Mesendoderm (in vitro differentiated cells): ENCODE measurements at regions not wholly inside any gene's neighbourhood (a gene's known extent, or its start where the extent isn't known, plus 50 kb on each side); places are given as distances from the start of the nearest gene placed in this dataset.

Experiments used
- DNase-seq: peaks from one replicate; pipeline ENCODE4 v3.0.0; 2013
- H2AK5ac ChIP-seq: 2 replicates; pipeline ENCODE4 v1.6.1; 2013; ENCODE audit warnings: low read length, inconsistent platforms
- H2BK120ac ChIP-seq: 2 replicates; pipeline ENCODE4 v1.6.1; 2013; ENCODE audit warnings: low read depth, mild to moderate bottlenecking, low read length, moderate library complexity, mixed read lengths
- H2BK15ac ChIP-seq: replicated peaks from 2 replicates; pipeline ENCODE4 v1.6.1; 2013; ENCODE audit warnings: low read depth, mild to moderate bottlenecking, moderate library complexity
- H2BK5ac ChIP-seq: 2 replicates; pipeline ENCODE4 v1.6.1; 2013; ENCODE audit warnings: low read length, inconsistent platforms
- H3K18ac ChIP-seq: 2 replicates; pipeline ENCODE4 v1.6.1; 2013; ENCODE audit warnings: mild to moderate bottlenecking, low read length, mixed read lengths
- H3K23ac ChIP-seq: one replicate; pipeline ENCODE4 v1.6.1; 2013; ENCODE audit warnings: low read length
- H3K27ac ChIP-seq: 2 replicates; pipeline ENCODE4 v1.5.1; 2013; ENCODE audit warnings: low read depth, mild to moderate bottlenecking, inconsistent platforms, low read length, moderate library complexity
- H3K27me3 ChIP-seq: 2 replicates; pipeline ENCODE4 v1.6.1; 2013; ENCODE audit warnings: low read length, control low read depth, mild to moderate bottlenecking, inconsistent platforms; ENCODE audit not compliant: insufficient read depth, poor library complexity
- H3K36me3 ChIP-seq: 2 replicates; pipeline ENCODE4 v1.6.1; 2013; ENCODE audit warnings: low read length, inconsistent platforms; ENCODE audit not compliant: control insufficient read depth, insufficient read depth
- H3K4ac ChIP-seq: one replicate; pipeline ENCODE4 v1.6.1; 2013; ENCODE audit warnings: low read depth, mild to moderate bottlenecking, low read length, moderate library complexity
- H3K4me1 ChIP-seq: 2 replicates; pipeline ENCODE4 v1.6.1; 2013; ENCODE audit warnings: low read depth, low read length, inconsistent platforms; ENCODE audit not compliant: control insufficient read depth
- H3K4me2 ChIP-seq: 2 replicates; pipeline ENCODE4 v1.6.1; 2013; ENCODE audit warnings: low read length
- H3K4me3 ChIP-seq: 2 replicates; pipeline ENCODE4 v1.5.1; 2013; ENCODE audit warnings: mild to moderate bottlenecking, low read length
- H3K56ac ChIP-seq: one replicate; pipeline ENCODE4 v1.6.1; 2013; ENCODE audit warnings: low read length
- H3K79me1 ChIP-seq: 2 replicates; pipeline ENCODE4 v1.6.1; 2013; ENCODE audit warnings: low read length, inconsistent platforms
- H3K79me2 ChIP-seq: 2 replicates; pipeline ENCODE4 v1.6.1; 2013; ENCODE audit warnings: mild to moderate bottlenecking, low read length; ENCODE audit not compliant: control insufficient read depth, insufficient read depth
- H3K9ac ChIP-seq: 2 replicates; pipeline ENCODE4 v1.6.1; 2013; ENCODE audit warnings: low read length, inconsistent platforms
- H4K5ac ChIP-seq: one replicate; pipeline ENCODE4 v1.6.1; 2013; ENCODE audit warnings: low read length
- H4K8ac ChIP-seq: one replicate; pipeline ENCODE4 v1.6.1; 2013; ENCODE audit warnings: low read depth, mild to moderate bottlenecking, control low read depth, low read length, moderate library complexity
- WGBS: extraction: QIAGEN DNeasy Blood & Tissue Kit; methylation state at CpG from one replicate; pipeline ENCODE4 v1.1.7; 2013; ENCODE audit warnings: low lambda C conversion rate, missing lambda C conversion rate; ENCODE audit not compliant: insufficient coverage; ENCODE audit errors: extremely low coverage; 5-methylcytosine and 5-hydroxymethylcytosine counted together

- no peak overlapping the region for H3K4me3 ChIP-seq
- no peak overlapping the region for H3K18ac ChIP-seq
- DNase-seq: no peak
- no peak overlapping the region for H3K4me2 ChIP-seq
- H2BK15ac ChIP-seq: no peak overlapping the region
- H3K79me1 ChIP-seq: no peaks in the 10 kb centered on the region
- no peak overlapping the region for H3K27ac ChIP-seq
- no peak overlapping the region for H2BK120ac ChIP-seq
- no peak overlapping the region for H2BK5ac ChIP-seq
- no peaks in the 10 kb centered on the region for H3K79me2 ChIP-seq
- no peak overlapping the region for H4K8ac ChIP-seq
- no peak overlapping the region for H4K5ac ChIP-seq
- H3K23ac ChIP-seq: no peak overlapping the region
- no peak overlapping the region for H3K4ac ChIP-seq
- H3K56ac ChIP-seq: no peak overlapping the region
- no peaks in the 10 kb centered on the region for H3K36me3 ChIP-seq
- WGBS: no CpG with 5 or more reads among the region's 3 CpGs
- H3K27me3 ChIP-seq: no peaks in the 10 kb centered on the region
- H2AK5ac ChIP-seq: no peak overlapping the region
- H3K9ac ChIP-seq: no peak overlapping the region
- H3K4me1 ChIP-seq: no peaks in the 10 kb centered on the region
Observed at GRCh38 chr1:34330061-34330460, 153.4 kb downstream of the C1orf94 start.

- H3K23ac ChIP-seq: no peak overlapping the region
- no peaks in the 10 kb centered on the region for H3K27me3 ChIP-seq
- H4K8ac ChIP-seq: no peak overlapping the region
- H3K4me1 ChIP-seq: no peaks in the 10 kb centered on the region
- no peak overlapping the region for H2BK5ac ChIP-seq
- DNase-seq: no peak
- H2BK15ac ChIP-seq: no peak overlapping the region
- no peak overlapping the region for H2AK5ac ChIP-seq
- no peak overlapping the region for H3K56ac ChIP-seq
- H3K79me2 ChIP-seq: no peaks in the 10 kb centered on the region
- H3K9ac ChIP-seq: no peak overlapping the region
- no peak overlapping the region for H3K27ac ChIP-seq
- no peaks in the 10 kb centered on the region for H3K79me1 ChIP-seq
- H3K4me2 ChIP-seq: no peak overlapping the region
- H3K4me3 ChIP-seq: no peak overlapping the region
- WGBS: no CpG with 5 or more reads among the region's 9 CpGs
- no peaks in the 10 kb centered on the region for H3K36me3 ChIP-seq
- no peak overlapping the region for H3K4ac ChIP-seq
- no peak overlapping the region for H3K18ac ChIP-seq
- no peak overlapping the region for H2BK120ac ChIP-seq
- no peak overlapping the region for H4K5ac ChIP-seq
Observed at GRCh38 chr1:34331020-34331926, 154.6 kb downstream of the C1orf94 start.

GRCh38 chr1:34332996-34333395, 156.3 kb downstream of the C1orf94 start:
- Histone ChIP-seq H3K27ac (no peak overlapping the region), H2BK120ac (no peak overlapping the region), H2BK5ac (no peak overlapping the region), H4K5ac (no peak overlapping the region), H3K4ac (no peak overlapping the region), H2AK5ac (no peak overlapping the region), H3K4me3 (no peak overlapping the region), H3K79me1 (no peaks in the 10 kb centered on the region), H3K4me2 (no peak overlapping the region), H3K18ac (no peak overlapping the region), H3K23ac (no peak overlapping the region), H3K56ac (no peak overlapping the region), H3K36me3 (no peaks in the 10 kb centered on the region), H3K4me1 (no peaks in the 10 kb centered on the region), H3K27me3 (no peaks in the 10 kb centered on the region), H3K79me2 (no peaks in the 10 kb centered on the region), H4K8ac (no peak overlapping the region), H3K9ac (no peak overlapping the region), H2BK15ac (no peak overlapping the region)
- no CpG with 5 or more reads among the region's 4 CpGs for whole genome bisulfite sequencing
- no peak for DNase-seq

GRCh38 chr1:34338871-34339270, 162.2 kb downstream of the C1orf94 start:
- no CpG with 5 or more reads among the region's 1 CpG for WGBS
- H2BK120ac ChIP-seq: no peak overlapping the region

GRCh38 chr1:34341896-34342295, 165.2 kb downstream of the C1orf94 start:
- no peak overlapping the region for H2BK120ac ChIP-seq
- WGBS: no CpG with 5 or more reads among the region's 2 CpGs

More at GRCh38 chr1:34338871-34339270, 162.2 kb downstream of the C1orf94 start:
- no peak overlapping the region for H3K9ac ChIP-seq
- no peak overlapping the region for H3K56ac ChIP-seq
- H3K79me2 ChIP-seq: no peaks in the 10 kb centered on the region
- H4K8ac ChIP-seq: no peak overlapping the region
- H2BK15ac ChIP-seq: no peak overlapping the region
- no peak overlapping the region for H3K18ac ChIP-seq
- H3K79me1 ChIP-seq: no peaks in the 10 kb centered on the region
- H3K4me3 ChIP-seq: no peak overlapping the region
- no peak overlapping the region for H4K5ac ChIP-seq
- H3K27ac ChIP-seq: no peak overlapping the region
- H3K4me1 ChIP-seq: no peaks in the 10 kb centered on the region
- no peaks in the 10 kb centered on the region for H3K36me3 ChIP-seq
- no peak overlapping the region for H3K4me2 ChIP-seq
- no peak overlapping the region for H3K4ac ChIP-seq
- H3K23ac ChIP-seq: no peak overlapping the region
- H2AK5ac ChIP-seq: no peak overlapping the region
- no peak overlapping the region for H2BK5ac ChIP-seq
- no peaks in the 10 kb centered on the region for H3K27me3 ChIP-seq
- no peak for DNase-seq

More at GRCh38 chr1:34341896-34342295, 165.2 kb downstream of the C1orf94 start:
- no peak overlapping the region for H3K27ac ChIP-seq
- no peak overlapping the region for H3K4me3 ChIP-seq
- H3K36me3 ChIP-seq: no peaks in the 10 kb centered on the region
- no peak overlapping the region for H3K9ac ChIP-seq
- no peak overlapping the region for H3K18ac ChIP-seq
- no peaks in the 10 kb centered on the region for H3K79me2 ChIP-seq
- no peak overlapping the region for H3K4ac ChIP-seq
- H4K8ac ChIP-seq: no peak overlapping the region
- no peak overlapping the region for H3K4me2 ChIP-seq
- no peaks in the 10 kb centered on the region for H3K79me1 ChIP-seq
- H4K5ac ChIP-seq: no peak overlapping the region
- H3K27me3 ChIP-seq: no peaks in the 10 kb centered on the region
- H3K23ac ChIP-seq: no peak overlapping the region
- no peaks in the 10 kb centered on the region for H3K4me1 ChIP-seq
- no peak for DNase-seq
- H3K56ac ChIP-seq: no peak overlapping the region
- H2BK15ac ChIP-seq: no peak overlapping the region
- H2AK5ac ChIP-seq: no peak overlapping the region
- no peak overlapping the region for H2BK5ac ChIP-seq
